Hematopoietic multipotent progenitor cell treated with erythropoietin and hydrocortisone succinate and interleukin-3 and kit ligand, for 4 days (in vitro differentiated cells): ENCODE measurements at regions not wholly inside any gene's neighbourhood (a gene's known extent, or its start where the extent isn't known, plus 50 kb on each side); places are given as distances from the start of the nearest gene placed in this dataset.
A peak's percentile ranks its signal among the peaks of the same experiment; 100 is the strongest.
"Not testable (repeated sequence)": the region's sequence is repeated elsewhere in the genome, so short reads cannot be mapped to it uniquely, and the experiment has no call there.

Source experiments
- DNase-seq: peaks from one replicate; pipeline ENCODE4 v3.0.0-alpha.2; 2015

DNA sequence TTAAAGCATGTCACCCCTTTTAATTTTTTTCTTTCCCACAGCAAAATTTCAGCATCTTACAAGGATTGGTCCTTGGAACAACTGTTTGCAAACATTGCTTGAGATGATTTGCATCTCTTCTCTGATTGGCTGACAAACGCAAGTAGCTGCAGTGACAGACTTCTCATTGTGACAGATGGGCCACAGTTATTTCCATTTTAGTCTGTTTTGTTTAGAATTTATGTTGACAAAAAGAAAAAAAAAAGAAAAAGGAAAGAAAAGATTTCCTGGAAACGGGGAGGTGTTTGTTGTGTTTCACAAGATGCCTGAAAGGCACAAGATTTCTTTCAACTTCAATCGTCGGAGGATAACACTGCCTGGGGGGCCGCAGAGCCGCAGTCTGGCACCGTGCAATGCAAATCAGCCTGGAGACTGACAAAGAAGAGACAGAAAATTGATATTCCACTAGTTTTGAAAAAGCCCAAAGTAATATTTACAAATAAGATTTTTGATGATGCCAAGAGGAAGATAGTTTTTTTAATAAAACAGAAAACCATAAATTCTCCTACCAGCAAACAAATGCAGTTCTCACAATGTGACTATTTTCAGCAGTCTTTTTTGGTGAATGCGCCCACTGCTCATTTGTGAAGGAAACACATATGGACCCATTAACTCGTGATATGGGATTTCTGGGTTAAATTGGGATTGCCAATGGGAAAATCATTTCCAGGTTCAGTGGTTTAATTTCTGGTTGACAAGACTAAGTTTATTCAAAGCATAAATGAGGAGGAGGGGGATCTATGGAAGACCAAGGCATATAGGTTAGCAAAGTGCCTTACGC is 296.2 kb upstream of the SMIM21 start:
- DNase-seq, result no peak

DNA sequence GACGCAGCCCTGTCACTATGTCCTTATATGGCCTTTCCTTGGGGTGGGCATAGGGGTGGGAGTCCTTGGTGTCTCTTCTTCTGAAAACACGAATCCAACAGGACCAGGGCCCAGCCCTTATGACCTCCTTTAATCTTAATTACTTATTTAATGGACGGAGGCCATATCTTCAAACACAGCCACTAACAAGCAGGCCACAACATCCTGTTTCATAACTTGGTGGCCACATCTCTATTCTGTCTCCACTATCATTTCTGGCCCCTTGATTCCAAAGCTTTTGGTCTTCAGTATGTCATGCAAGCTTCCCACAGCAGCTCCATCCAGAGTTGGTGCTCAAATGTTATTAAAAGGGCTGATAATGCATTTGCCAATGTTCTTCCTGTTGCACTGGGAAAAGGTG is 287.3 kb upstream of the SMIM21 start:
- DNase-seq, result peak; percentile 76

DNA sequence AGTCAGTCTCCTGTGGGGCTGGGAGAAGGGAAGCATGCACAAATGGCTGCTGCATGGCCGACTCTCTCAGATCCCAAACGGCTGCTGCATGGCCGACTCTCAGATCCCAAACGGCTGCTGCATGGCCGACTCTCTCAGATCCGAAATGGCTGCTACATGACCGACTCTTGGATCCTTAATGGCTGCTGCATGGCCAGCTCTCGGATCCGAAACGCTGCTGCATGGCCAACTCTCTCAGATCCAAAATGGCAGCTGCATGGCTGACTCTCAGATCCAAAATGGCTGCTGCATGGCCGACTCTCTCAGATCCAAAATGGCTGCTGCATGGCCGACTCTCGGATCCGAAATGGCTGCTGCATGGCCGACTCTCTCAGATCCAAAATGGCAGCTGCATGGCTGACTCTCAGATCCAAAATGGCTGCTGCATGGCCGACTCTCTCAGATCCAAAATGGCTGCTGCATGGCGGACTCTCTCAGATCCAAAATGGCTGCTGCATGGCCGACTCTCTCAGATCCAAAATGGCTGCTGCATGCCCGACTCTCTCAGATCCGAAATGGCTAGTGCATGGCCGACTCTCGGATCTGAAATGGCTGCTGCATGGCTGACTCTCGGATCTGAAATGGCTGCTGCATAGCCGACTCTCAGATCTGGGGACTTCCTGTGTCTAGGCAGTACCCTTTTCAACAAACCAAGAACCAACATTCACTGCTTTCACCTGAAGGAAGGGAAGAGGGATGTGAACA is 284.8 kb upstream of the SMIM21 start:
- not testable (repeated sequence) for DNase-seq

DNA sequence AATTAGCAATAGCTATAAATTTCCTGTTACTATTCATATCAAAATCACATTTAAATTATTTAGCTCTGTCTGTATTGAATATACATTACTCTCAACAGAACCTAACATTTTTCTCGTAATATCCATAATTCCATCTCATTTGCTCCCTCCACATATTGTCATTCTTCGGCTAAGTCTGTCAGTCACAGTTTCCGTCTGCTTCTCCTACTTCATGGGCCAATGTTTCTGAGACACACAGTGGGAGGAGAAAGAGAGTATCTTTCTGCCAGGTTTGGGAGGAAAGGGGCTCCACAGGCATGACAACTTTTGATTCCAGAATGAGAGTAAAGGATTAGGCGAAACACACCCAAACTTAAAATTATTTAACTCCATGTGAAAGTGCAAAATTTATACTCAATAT is 273.1 kb upstream of the SMIM21 start:
- no peak for DNase-seq

DNA sequence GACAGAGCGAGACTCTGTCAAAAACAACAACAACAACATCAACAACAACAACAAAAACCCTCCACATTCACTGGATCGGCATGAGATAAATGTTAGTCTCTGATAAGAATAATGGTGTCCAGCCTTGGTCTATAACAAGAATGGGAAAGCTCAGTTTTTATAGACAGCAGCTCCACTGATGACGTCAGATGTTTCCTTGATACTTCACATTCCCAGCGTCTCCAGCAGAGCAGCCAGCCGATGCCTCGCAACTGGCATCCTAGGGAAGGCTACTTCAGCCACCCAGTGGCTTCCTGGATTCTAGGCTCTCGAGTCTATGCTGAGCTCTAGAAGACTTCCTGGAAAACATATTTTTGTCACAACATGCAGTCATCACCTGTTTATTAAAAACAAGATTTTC is 271.4 kb upstream of the SMIM21 start:
- DNase-seq, result no peak

DNA sequence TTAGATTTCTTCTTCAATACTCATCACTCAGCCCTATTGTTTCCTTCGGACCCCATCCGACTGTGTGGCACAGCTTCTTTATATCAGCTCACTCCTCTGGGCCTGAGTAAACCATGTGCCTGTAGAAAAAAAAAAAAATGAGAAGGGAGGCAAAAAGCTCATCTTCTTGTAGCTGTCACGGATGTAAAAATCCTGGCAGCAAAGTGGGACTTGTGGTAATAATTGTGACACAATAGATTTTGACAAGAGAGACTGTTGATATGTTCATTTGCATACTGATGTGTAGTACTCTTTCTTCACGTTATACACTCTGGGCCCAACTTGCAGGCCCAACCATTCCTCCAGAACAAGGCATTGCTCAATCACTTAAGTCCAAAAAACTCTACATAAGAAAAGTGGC is 270.0 kb upstream of the SMIM21 start:
- DNase-seq, result no peak

DNA sequence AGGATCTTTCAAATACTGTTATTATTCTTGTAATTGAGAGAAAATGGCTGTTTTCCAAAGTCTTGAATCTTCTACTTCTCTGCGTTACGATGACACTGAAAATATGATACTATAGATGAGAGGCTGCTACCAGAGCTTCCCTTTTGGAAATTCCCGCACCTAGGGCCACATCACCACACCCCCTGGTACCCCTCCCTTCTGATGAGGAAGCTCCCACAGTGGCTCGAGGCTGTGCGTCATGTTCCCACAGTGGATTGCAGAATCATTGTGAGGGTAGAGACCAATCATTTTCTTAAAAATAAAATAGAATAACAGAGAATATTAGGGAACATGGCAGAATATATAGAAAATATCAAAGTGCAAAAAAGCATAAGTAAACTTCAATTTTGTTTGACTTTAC is 268.9 kb upstream of the SMIM21 start:
- DNase-seq, result no peak

DNA sequence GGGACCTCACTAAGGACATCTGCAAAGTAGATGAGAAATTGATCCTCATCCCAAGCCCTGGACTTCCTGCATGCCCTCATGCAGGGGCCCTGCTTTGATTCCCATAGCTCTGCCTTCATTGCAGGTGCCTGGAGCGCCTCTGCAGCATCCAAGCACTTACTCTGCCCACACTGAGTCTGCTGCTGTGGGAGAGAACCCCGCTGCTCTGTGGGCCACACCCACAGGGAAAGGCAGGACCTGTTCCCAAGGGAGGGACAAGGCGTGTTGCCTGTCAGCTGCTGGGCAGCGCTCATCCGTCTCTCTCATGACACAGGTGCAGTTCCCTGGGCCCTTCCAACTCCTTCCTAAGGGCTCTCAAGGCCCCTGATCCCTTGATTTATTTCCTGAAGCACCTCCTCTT is 266.8 kb upstream of the SMIM21 start:
- DNase-seq, result no peak

DNA sequence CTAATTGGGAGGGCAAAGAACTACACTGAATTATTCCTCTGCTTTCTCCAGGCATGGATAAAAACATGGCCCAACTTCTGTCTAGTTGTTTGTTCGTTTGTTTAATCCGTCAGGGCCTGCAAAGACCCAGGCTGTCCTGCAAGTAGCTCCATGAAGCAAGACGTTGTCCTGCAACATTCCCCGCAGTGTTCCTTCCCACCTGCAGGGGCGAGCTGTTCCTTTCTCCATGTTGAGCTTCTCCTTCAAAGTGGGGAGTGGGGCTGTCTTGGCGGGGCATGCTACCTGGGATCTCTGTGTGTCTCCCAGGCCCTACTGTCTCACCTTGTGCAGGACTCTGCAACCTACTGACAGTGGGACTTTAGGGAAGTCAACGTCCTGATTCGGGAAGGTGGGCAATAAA is 264.0 kb upstream of the SMIM21 start:
- no peak for DNase-seq

DNA sequence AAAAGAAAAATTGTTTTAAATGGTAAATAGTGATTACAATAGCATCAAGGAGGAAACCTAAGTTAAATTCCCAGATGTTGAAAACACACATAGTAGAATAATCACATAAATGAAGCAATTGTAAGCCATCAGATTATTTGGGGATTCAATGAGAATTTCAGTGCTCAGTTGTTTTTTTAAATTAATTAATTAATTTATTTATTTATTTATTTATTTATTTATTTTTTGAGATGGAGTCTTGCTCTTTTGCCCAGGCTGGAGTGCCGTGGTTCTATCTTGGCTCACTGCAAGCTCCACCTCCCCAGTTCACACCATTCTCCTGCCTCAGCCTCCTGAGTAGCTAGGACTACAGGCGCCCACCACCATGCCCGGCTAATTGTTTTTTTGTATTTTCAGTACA is 262.8 kb upstream of the SMIM21 start:
- not testable (repeated sequence) for DNase-seq

DNA sequence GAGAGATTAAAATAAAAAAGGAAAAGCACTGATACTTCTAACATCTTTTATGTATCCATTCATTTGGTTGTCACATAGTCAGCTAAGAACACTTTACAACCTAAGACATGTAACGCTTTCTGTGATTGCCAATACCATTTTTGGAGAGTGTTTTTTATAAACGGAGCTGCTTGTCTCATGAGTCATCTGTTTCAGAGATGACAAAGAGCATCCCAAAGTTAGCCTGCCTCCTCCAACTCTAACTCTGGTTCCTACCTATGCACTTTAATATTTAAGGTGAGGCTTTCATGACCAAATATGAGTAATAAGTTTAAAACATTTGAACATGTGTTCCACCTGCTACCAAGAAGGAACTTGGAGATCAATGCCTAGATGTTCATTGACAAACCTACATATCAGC is 260.1 kb upstream of the SMIM21 start:
- DNase-seq, result no peak

DNA sequence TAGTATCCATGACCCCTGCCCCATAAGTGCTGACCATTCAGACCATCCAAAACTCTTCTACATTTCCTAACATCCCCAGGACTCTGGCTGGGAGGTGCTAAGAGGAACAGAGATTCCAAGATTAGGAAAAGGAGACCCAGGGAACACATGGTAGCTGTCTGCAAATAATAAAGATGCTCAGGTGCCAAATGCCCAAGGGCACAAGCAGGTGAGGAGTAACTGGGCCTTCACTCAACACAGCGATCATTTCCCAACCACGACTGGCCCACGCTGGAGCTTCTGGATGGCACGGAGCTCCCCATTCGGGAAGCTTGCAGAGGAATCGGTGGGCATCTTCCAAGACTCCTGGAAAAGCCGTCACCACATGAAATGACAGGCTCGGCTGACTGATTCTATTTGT is 255.9 kb upstream of the SMIM21 start:
- no peak for DNase-seq

DNA sequence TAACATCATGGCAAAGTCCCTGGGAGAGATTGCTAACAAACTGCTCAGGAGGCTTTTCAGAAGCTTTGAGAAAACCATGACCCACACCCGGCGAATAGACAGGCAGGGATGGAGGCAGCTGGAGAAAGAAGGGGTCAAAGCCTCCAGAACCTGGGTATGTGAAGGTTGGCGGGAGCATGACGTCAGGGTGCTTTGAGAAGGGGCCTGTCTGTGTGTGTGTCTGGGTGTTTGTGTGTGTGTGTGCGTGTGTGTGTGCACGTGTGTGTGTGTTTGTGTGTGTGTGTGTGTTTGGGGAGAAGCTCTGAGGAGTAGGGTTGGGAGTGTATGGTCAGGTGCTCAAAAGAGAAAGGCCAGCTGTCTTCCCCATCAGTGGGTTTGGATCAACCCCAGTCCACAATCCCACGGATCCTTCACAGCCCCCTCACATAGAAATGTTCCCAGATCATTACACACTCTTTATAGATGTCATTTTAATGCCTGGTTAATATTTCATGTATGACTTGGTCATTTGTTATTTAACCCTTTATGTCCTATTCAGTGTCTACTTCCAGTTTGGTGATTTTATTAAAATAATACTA is 254.1 kb upstream of the SMIM21 start:
- DNase-seq, result no peak

DNA sequence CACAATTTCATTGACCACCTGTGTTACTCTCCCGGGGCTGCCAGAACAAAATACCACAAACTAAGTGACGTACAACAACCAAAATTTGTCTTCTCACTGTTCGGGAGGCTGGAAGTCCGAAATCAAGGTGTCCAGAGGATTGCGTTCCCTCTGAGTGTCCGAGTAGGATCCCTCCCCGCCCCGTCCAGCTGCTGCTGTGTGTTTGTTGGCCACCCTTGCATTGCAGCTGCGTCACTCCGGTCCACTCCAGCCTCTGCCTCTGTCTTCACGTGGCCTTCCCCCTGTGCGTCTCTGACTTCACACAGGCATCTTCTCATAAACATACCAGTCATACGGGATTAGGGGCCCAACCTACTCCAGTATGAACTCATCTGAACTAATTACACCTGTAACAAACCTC is 251.8 kb upstream of the SMIM21 start:
- no peak for DNase-seq

DNA sequence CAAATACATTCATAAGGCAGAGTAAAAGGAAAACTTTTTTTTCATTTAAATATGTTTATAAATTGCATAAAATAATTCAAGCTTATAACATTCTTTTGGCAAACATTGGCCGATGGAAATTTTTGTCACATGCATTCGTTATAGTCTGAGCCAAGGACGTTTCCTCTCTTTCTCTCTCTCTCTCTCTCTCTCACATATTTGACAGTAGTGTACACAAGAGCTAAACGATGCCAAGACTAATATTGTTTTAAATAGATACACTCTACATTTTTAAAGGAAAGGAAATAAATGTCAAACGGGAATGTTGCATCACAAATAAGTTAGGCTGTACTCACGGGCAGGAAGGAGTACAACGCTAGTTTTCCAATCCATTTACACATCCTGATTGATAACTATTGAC is 251.1 kb upstream of the SMIM21 start:
- DNase-seq, result no peak

DNA sequence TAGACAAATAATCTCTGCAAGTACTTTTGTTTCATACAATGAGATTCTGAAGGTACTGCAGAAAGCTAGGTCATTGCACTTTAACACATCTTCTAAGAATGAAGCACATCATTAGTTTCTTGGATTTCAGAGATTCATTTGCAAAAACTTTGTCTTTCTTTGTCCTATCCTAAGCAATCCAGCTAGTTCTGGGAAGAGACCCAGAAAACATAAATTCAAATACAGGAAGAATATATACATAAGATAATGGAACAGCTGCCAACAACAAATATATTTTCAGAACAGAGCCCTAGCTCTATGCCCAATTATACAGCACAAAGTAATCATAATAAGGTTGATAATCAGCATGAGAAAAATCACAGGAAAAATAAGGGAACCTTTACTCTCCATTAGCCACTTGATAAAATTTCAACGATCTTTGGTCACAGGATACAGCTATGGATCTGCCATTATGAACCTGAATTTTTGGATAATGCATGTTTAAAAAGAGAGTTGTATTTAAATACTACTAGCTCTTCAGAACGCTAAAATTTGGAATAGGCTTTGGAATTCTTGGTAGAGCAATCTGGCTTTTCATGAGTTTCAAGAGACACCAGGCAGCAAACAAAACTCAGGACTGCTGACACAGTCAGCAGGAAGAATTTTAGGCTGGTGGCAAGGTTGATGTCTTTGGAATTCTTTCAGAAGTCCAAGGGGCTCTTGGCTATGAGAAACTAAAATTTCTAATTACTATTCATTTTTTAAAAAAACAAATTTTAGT is 250.4 kb upstream of the SMIM21 start:
- no peak for DNase-seq

DNA sequence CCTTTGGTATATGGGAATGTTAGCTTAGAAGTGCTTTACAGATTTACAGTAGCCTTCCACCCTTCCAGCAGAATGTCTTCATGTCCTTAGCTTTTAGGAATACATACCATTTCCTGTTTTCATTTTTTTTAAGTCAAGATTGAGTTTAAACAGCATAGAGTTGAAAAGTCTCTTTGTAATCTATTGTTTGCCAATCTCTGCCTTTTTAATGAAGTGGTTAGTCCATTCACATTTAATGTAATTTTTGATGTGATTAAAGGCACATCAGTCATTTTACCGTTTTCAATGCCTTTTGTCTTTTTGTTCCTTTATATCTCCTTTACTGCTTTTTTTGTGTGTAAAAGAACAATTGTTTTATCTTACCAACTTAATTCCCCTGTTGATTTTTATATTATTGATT is 233.4 kb upstream of the SMIM21 start:
- no peak for DNase-seq

DNA sequence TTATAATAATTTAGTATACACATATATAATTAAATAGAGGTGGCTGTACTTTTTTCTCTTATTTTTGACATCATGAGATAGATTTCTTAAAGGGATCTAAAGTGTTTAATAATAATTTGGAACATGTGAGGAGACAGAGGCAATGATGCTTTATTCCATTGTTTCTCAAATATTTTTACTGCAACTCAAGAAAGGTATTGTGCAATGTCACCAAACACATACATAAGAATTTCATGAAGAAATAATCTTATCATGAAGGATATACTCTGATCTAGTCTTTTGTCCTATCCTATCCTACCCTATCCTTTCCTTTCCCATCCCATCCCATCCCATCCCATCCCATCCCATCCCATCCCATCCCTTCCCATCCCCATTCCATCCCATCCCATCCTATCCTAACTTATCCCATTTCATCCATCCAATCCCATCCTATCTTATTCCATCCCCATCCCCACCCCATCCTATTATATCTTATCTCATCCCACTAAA is 232.1 kb upstream of the SMIM21 start:
- DNase-seq, result no peak

DNA sequence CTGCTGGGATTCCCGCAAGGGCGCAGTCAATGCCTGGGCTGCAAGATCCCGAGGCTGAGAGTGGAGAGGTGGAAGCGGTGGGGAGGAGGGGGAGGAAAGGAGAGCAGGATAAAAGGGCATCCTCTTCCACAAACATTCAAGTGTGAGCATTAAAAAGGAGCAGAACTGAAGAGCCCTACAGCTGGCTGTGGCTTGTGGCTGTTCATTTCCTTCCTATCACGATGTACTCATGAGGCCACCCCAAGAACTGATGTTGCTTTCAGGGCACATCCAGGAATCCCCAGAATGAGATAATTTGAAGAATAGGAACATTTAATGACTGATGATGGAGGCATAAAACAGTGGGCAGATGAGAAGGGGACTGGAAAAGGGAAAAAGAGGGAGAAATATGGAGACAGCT is 230.8 kb upstream of the SMIM21 start:
- peak; percentile 9 for DNase-seq

DNA sequence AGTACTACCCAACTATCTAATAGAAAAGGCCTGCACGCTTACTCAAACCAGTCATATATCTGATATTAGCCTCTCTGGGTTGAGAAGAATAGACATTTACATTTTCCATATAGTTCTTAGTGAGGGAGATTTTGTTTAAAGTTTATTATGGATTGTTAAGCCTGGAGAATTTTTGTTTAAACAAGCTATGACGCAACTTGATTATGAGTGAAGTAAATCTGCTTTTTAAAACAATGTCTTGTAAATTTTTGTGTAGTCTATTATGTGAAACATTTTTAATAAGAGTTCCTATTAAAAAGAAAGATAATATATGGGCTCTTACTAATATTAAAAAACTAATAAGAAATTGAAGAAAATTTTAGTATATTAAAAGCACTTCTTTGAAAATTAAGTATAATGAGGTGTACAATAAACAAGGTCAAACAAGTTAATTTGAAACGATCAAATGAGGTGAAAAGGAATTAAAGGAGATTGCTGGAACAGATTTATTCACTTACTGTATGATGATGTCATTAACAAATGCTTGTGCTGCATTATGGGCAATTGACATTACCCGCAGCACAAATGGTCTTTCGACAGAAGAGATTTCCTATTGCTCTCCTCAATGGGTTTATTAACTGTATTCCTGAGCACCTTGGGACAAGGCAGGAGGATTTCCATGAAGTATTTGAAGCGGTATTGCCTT is 229.2 kb upstream of the SMIM21 start:
- no peak for DNase-seq

DNA sequence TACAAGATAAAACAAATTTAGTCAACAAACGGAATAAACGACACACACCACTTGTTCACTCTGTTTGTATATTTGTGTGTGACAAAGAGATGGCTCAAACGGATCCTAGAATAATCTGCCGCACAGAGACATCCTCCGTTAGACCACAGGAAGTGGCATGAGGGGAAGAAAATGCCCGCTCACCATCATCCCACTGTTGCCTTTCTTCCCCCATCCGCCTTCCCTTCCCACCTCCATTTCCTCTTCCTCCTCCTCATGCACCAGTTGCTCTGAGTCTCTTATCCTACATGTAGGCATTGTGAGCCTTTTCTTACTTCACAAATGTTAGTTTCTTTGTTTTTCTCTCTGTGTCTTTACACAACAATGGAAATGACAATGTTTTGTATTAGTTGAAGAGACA is 228.5 kb upstream of the SMIM21 start:
- peak; percentile 45 for DNase-seq

DNA sequence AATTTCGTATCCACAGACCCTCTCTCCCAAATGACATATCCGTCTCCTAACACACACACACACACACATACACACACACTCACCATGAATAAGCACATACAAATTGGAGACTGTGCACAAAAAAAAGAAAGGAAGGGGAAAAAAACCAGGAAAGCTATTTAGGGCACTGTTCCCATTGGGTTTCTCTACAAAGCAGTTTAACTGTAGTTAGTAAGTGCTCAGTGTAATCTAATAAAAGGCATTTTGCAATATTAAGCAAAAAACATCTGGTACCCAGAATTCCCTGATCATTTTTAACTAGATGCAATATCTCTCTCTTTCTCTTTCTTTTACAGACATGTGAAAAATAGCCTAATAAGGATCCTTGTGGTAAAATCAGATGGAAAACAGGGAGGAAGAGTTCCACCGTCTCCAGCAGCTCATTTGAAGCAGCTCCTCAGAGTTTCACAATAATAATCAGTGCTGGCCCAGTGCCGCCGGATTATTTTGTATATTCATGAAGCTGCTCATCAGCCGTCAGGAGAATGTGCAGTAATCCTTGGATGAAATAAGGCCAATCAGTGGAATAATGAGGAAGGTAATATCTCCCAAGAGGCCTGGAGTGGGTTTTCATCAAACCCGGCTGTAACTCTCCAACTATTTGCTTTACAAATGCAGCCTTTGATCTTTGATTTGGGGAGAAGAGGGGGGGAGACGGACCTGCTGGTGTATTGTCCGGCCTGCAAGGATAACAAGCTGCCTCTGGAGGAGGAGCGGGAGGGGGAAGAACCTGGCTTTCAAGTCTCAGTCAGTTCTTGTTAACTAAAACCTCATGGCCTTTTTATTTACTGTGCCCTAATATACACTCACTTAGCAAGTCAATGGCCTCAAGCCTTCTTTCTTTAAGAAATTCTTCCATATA is 227.6 kb upstream of the SMIM21 start:
- no peak for DNase-seq
